ENCODE measurements at regions not wholly inside any gene's neighbourhood (a gene's known extent, or its start where the extent isn't known, plus 50 kb on each side); places are given as distances from the start of the nearest gene placed in this dataset.

DNA sequence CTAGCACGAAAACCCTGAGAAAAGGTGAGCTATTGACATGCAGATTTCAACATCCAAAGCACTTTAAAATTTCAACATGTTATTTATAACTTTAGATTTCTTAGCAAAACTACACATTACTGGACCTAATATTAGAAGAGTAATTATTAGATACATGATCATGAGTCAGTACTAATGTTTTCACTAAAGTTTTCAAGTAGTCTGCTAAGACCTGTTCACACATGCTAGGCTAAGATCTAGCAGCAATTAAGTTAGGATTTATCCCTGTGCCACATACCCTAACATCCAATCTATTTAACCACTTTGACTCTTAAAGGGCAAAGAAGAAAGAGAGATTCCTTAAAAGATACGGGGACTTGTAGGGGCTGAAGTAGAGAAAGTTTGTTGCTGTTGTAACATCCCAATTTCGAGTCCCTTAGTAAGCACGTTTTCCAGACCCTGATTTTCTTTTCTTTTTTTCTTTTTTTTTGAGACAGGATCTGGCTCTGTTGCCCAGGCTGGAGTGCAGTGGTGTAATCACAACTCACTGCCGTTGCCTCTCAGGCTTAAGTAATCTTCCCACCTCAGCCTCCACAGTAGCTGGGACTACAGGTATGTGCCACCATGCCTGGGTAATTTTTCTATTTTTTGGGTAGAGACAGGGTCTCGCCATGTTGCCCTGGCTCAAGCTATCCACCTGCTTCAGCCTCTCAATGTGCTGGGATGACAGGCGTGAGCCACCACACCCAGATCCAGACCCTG is 102.5 kb upstream of the ATF7IP start:
- H3K9ac ChIP-seq (ENCODE audit: low read depth in 2 of 2, low read length in 2 of 2), result no peak overlapping the region
- DNase-seq, result no peak
- no peak overlapping the region for H3K4me3 ChIP-seq
- H3K27ac ChIP-seq, result no peak overlapping the region
- H3K4me1 ChIP-seq, result no peaks in the 10 kb centered on the region
- intact Hi-C loops (cut with DNase I), result no loop called here
- H3K9me3 ChIP-seq, result no peaks in the 10 kb centered on the region
- H3K27me3 ChIP-seq, result no peaks in the 10 kb centered on the region
- TF ChIP-seq, protein P1, sequence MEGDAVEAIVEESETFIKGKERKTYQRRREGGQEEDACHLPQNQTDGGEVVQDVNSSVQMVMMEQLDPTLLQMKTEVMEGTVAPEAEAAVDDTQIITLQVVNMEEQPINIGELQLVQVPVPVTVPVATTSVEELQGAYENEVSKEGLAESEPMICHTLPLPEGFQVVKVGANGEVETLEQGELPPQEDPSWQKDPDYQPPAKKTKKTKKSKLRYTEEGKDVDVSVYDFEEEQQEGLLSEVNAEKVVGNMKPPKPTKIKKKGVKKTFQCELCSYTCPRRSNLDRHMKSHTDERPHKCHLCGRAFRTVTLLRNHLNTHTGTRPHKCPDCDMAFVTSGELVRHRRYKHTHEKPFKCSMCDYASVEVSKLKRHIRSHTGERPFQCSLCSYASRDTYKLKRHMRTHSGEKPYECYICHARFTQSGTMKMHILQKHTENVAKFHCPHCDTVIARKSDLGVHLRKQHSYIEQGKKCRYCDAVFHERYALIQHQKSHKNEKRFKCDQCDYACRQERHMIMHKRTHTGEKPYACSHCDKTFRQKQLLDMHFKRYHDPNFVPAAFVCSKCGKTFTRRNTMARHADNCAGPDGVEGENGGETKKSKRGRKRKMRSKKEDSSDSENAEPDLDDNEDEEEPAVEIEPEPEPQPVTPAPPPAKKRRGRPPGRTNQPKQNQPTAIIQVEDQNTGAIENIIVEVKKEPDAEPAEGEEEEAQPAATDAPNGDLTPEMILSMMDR (IDR thresholded peaks at IDR 0.05), result no peak
- no peaks in the 10 kb centered on the region for H3K36me3 ChIP-seq

DNA sequence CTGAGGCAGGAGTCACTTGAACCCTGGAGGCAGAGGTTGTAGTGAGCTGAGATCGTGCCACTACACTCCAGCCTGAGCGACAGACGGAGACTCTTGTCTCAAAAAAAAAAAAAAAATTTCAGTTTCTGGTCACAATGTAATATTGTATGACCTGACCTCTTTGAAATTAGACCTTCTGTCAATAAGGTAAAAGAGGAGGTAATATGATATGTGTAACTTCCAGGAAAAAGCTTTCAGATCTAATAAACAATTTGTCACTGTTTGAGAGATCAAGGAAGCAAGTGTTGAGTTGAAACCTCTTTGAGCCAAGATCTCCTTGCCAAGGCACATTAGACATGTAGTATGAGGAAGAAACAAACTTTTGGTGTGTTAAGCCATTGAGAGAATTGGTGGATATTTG is 101.7 kb upstream of the ATF7IP start:
- Histone ChIP-seq H3K4me1 (no peaks in the 10 kb centered on the region), H3K27ac (no peak overlapping the region), H3K4me3 (no peak overlapping the region), H3K9ac (ENCODE audit: low read depth in 2 of 2, low read length in 2 of 2) (no peak overlapping the region), H3K27me3 (no peaks in the 10 kb centered on the region), H3K36me3 (no peaks in the 10 kb centered on the region), H3K9me3 (no peaks in the 10 kb centered on the region)
- no peak for DNase-seq
- intact Hi-C loops (cut with DNase I), result no loop called here
- TF ChIP-seq, protein P1 (IDR thresholded peaks at IDR 0.05), result no peak

DNA sequence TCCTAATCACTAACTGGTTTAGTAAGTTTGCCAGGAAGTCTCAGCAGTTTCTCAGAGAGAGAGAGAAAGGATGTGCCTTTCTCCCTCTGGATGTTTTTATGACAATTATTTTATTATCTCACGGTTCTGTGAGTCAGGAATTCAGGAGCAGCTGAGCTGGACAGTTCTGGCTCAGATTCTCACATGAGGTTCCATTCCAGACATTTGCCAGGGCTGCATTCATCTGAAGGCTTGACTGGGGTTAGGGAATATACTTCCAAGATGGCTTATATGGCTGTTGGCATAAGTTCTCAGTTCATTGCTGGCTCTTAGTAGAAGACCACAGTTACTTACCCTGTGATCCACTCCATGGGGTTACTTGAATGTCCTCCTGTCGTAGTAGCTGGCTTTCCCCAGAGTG is 101.2 kb upstream of the ATF7IP start:
- H3K27ac ChIP-seq, result no peak overlapping the region
- no peaks in the 10 kb centered on the region for H3K4me1 ChIP-seq
- no peak for DNase-seq
- H3K9me3 ChIP-seq, result no peaks in the 10 kb centered on the region
- no peak overlapping the region for H3K4me3 ChIP-seq
- TF ChIP-seq, protein P1 (IDR thresholded peaks at IDR 0.05), result no peak
- H3K36me3 ChIP-seq, result no peaks in the 10 kb centered on the region
- no peak overlapping the region for H3K9ac ChIP-seq (ENCODE audit: low read depth in 2 of 2, low read length in 2 of 2)
- no peaks in the 10 kb centered on the region for H3K27me3 ChIP-seq
- intact Hi-C loops (cut with DNase I), result no loop called here

DNA sequence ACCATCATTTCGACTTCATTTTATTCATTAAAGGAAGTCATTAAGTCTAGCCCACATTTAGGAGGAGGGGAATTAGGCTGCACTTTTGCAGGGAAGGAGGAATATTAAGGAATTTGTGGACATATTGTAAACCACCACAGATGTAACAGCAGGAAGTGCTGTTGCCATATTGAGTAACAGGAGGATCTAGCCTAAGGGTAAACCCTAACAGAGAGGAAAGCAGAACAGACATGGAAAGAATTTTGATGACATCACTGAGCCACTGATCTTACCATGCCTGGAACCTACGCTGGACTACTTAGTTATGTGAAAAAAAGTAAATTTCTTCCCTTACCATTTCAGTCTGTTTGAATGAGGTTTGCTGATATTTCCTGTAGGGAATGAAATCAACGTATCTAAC is 100.7 kb upstream of the ATF7IP start:
- Histone ChIP-seq H3K4me3 (no peak overlapping the region), H3K4me1 (no peaks in the 10 kb centered on the region), H3K9me3 (no peaks in the 10 kb centered on the region), H3K36me3 (no peaks in the 10 kb centered on the region), H3K27me3 (no peaks in the 10 kb centered on the region), H3K27ac (no peak overlapping the region), H3K9ac (ENCODE audit: low read depth in 2 of 2, low read length in 2 of 2) (no peak overlapping the region)
- intact Hi-C loops (cut with DNase I), result no loop called here
- DNase-seq, result no peak
- TF ChIP-seq, protein P1 (IDR thresholded peaks at IDR 0.05), result no peak

DNA sequence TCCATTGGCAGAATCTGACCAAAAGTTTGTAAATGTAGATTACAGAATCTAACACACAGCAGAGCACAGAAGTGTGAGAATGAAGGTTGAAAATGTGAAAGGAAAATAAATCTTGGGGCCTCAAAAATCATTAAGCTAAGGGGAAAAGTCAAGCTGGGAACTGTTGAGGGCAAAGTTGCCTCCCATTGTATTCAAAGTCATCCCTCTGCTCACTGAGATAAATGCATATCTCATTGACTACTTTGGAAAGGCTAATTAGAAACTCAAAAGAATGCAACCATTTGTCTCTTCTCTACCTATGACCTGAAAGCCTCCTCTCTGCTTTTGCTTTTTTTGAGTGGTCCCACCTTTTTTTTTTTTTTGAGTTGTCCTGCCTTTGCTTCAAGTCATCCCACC is 97.4 kb upstream of the ATF7IP start:
- H3K9ac ChIP-seq (ENCODE audit: low read depth in 2 of 2, low read length in 2 of 2), result no peak overlapping the region
- H3K36me3 ChIP-seq, result no peaks in the 10 kb centered on the region
- no peaks in the 10 kb centered on the region for H3K9me3 ChIP-seq
- no peaks in the 10 kb centered on the region for H3K27me3 ChIP-seq
- intact Hi-C loops (cut with DNase I), result no loop called here
- H3K4me3 ChIP-seq, result no peak overlapping the region
- H3K4me1 ChIP-seq, result no peaks in the 10 kb centered on the region
- H3K27ac ChIP-seq, result no peak overlapping the region
- TF ChIP-seq, protein P1 (IDR thresholded peaks at IDR 0.05), result no peak
- no peak for DNase-seq
